ENCODE measurements at regions not wholly inside any gene's neighbourhood (a gene's known extent, or its start where the extent isn't known, plus 50 kb on each side); places are given as distances from the start of the nearest gene placed in this dataset.

GRCh38 chr9:95810133-95810532 lies 65.4 kb upstream of the ERCC6L2 start:
- H3K27ac Mint-ChIP-seq, result no peak overlapping the region
- peaks cover 1% of the 10 kb centered on the region; the same call in 1 of the 2 replicates for H3K9me3 Mint-ChIP-seq
- H3K4me3 Mint-ChIP-seq, result no peak overlapping the region
- POLR2A ChIA-PET, result no interaction called here
- H3K36me3 Mint-ChIP-seq, result no peaks in the 10 kb centered on the region
- CTCF ChIA-PET, result interaction anchor here (0.6 to 1.4 kb wide), 4 partner anchors 74 to 254 kb away, joined by 3 to 4 read pairs (median 3); no protein-coding TSS in a partner anchor
- peaks cover 28% of the 10 kb centered on the region for H3K4me1 Mint-ChIP-seq
- DNase-seq (ENCODE audit: low spot score), result no peak
- TF ChIP-seq ESRRA (CRISPR knock-in tag; IDR thresholded peaks at IDR 0.05; ENCODE audit: borderline replicate concordance), result no peak
- TF ChIP-seq ZNF121 (CRISPR knock-in tag; IDR thresholded peaks at IDR 0.05), result no peak
- TF ChIP-seq SOX15 (CRISPR knock-in tag; IDR thresholded peaks at IDR 0.05), result no peak
- no peak for TF ChIP-seq GTF2I (CRISPR knock-in tag; conservative IDR thresholded peaks at IDR 0.05)
- TF ChIP-seq ETV6 (CRISPR knock-in tag; IDR thresholded peaks at IDR 0.05), result no peak
- no peak for TF ChIP-seq CREB1 (CRISPR knock-in tag; IDR thresholded peaks at IDR 0.05)
- no peak for TF ChIP-seq RORB (CRISPR knock-in tag; IDR thresholded peaks at IDR 0.05)
- no peak for TF ChIP-seq ATF6 (CRISPR knock-in tag; IDR thresholded peaks at IDR 0.05)
- TF ChIP-seq SP1 (CRISPR knock-in tag; conservative IDR thresholded peaks at IDR 0.05), result no peak
- no peak for TF ChIP-seq TP53 (CRISPR knock-in tag; IDR thresholded peaks at IDR 0.05)
- TF ChIP-seq RELA (CRISPR knock-in tag; IDR thresholded peaks at IDR 0.05; ENCODE audit: borderline replicate concordance), result no peak
- no peaks in the 10 kb centered on the region for H3K27me3 Mint-ChIP-seq (ENCODE audit: low read depth)
- ATAC-seq, result peak; percentile 43; the same call in 1 of the 2 replicates

- Mint-ChIP-seq H3K27ac (no peak overlapping the region), H3K9me3 (peaks cover 6% of the 10 kb centered on the region; the same call in 1 of the 2 replicates)
- TF ChIP-seq ZNF121 (CRISPR knock-in tag; IDR thresholded peaks at IDR 0.05), result no peak
- no peak for TF ChIP-seq E2F4 (CRISPR knock-in tag; IDR thresholded peaks at IDR 0.05; ENCODE audit: borderline replicate concordance, low read depth)
- no peak for TF ChIP-seq SMAD3 (CRISPR knock-in tag; IDR thresholded peaks at IDR 0.05; ENCODE audit: borderline replicate concordance)
- TF ChIP-seq ARID4B (CRISPR knock-in tag; IDR thresholded peaks at IDR 0.05; ENCODE audit: borderline replicate concordance), result no peak
- no peak for TF ChIP-seq GTF2I (CRISPR knock-in tag; conservative IDR thresholded peaks at IDR 0.05)
- no peak for TF ChIP-seq ZNF423 (CRISPR knock-in tag; IDR thresholded peaks at IDR 0.05)
- TF ChIP-seq CTCF (IDR thresholded peaks at IDR 0.05), result no peak
- TF ChIP-seq ZNF671 (CRISPR knock-in tag; IDR thresholded peaks at IDR 0.05), result no peak
- no peak for TF ChIP-seq AR (CRISPR knock-in tag; IDR thresholded peaks at IDR 0.05)
- TF ChIP-seq CBFB (CRISPR knock-in tag; IDR thresholded peaks at IDR 0.05; ENCODE audit: low read depth), result no peak
- TF ChIP-seq NFATC4 (CRISPR knock-in tag; IDR thresholded peaks at IDR 0.05), result no peak
- no peak for TF ChIP-seq ZNF219 (CRISPR knock-in tag; IDR thresholded peaks at IDR 0.05; ENCODE audit: borderline replicate concordance)
- TF ChIP-seq ZSCAN18 (CRISPR knock-in tag; IDR thresholded peaks at IDR 0.05), result no peak
Measured at GRCh38 chr9:95809686-95810085, 65.8 kb upstream of the ERCC6L2 start.

More at GRCh38 chr9:95809686-95810085, 65.8 kb upstream of the ERCC6L2 start:
- no peak for DNase-seq (ENCODE audit: low spot score)
- H3K27me3 Mint-ChIP-seq (ENCODE audit: low read depth), result no peaks in the 10 kb centered on the region
- no peak for ATAC-seq
- H3K4me3 Mint-ChIP-seq, result no peak overlapping the region
- CTCF ChIA-PET, result interaction anchor here (0.6 kb wide), 2 partner anchors 148 to 255 kb away, joined by 3 read pairs; no protein-coding TSS in a partner anchor
- H3K36me3 Mint-ChIP-seq, result no peaks in the 10 kb centered on the region
- POLR2A ChIA-PET, result no interaction called here
- H3K4me1 Mint-ChIP-seq, result peaks cover 23% of the 10 kb centered on the region

Measured in WTC11 (cell line).